Activated CD4-positive, alpha-beta T cell treated with anti-CD3 and anti-CD28 coated beads, Interleukin-2, amount 50 U/mL, for 1 hour (primary cell): ENCODE measurements at regions not wholly inside any gene's neighbourhood (a gene's known extent, or its start where the extent isn't known, plus 50 kb on each side); places are given as distances from the start of the nearest gene placed in this dataset.
"Not testable (repeated sequence)": the region's sequence is repeated elsewhere in the genome, so short reads cannot be mapped to it uniquely, and the experiment has no call there.

Experiments
- DNase-seq: peaks from one replicate; pipeline ENCODE4 v3.0.0-alpha.2; 2020

- DNase-seq, result no peak
Observed at GRCh38 chr7:145434811-145435210, 599.0 kb upstream of the TPK1 start.

- DNase-seq, result no peak
Observed at GRCh38 chr7:145431834-145432233, 596.0 kb upstream of the TPK1 start.

- not testable (repeated sequence) for DNase-seq
Observed at GRCh38 chr7:145418481-145418880, 582.6 kb upstream of the TPK1 start.

GRCh38 chr7:145411066-145411465, 575.2 kb upstream of the TPK1 start:
- DNase-seq, result no peak

GRCh38 chr7:145398758-145399157, 562.9 kb upstream of the TPK1 start:
- no peak for DNase-seq

- no peak for DNase-seq
Observed at GRCh38 chr7:145394126-145394525, 558.3 kb upstream of the TPK1 start.

GRCh38 chr7:145382762-145383161, 546.9 kb upstream of the TPK1 start:
- no peak for DNase-seq

GRCh38 chr7:145378197-145378596, 542.3 kb upstream of the TPK1 start:
- DNase-seq, result no peak

- DNase-seq, result no peak
Observed at GRCh38 chr7:145360511-145361100, 524.8 kb upstream of the TPK1 start.

GRCh38 chr7:145350334-145350733, 514.5 kb upstream of the TPK1 start:
- no peak for DNase-seq

GRCh38 chr7:145349452-145349851, 513.6 kb upstream of the TPK1 start:
- not testable (repeated sequence) for DNase-seq

GRCh38 chr7:145347271-145347670, 511.4 kb upstream of the TPK1 start:
- no peak for DNase-seq

GRCh38 chr7:145339319-145339718, 503.5 kb upstream of the TPK1 start:
- no peak for DNase-seq

- DNase-seq, result no peak
Observed at GRCh38 chr7:145331522-145331921, 495.7 kb upstream of the TPK1 start.

- DNase-seq, result no peak
Observed at GRCh38 chr7:145331076-145331475, 495.2 kb upstream of the TPK1 start.

- no peak for DNase-seq
Observed at GRCh38 chr7:145327646-145328045, 491.8 kb upstream of the TPK1 start.

- DNase-seq, result no peak
Observed at GRCh38 chr7:145324081-145324480, 488.2 kb upstream of the TPK1 start.

- DNase-seq, result no peak
Observed at GRCh38 chr7:145313551-145313950, 477.7 kb upstream of the TPK1 start.

GRCh38 chr7:145293754-145294153, 457.9 kb upstream of the TPK1 start:
- no peak for DNase-seq

- DNase-seq, result no peak
Observed at GRCh38 chr7:145293228-145293701, 457.4 kb upstream of the TPK1 start.

GRCh38 chr7:145289384-145289783, 453.5 kb upstream of the TPK1 start:
- DNase-seq, result no peak

- no peak for DNase-seq
Observed at GRCh38 chr7:145276118-145276517, 440.3 kb upstream of the TPK1 start.

GRCh38 chr7:145269418-145270161, 433.7 kb upstream of the TPK1 start:
- no peak for DNase-seq

- no peak for DNase-seq
Observed at GRCh38 chr7:145265180-145265579, 429.3 kb upstream of the TPK1 start.

GRCh38 chr7:145263886-145264285, 428.0 kb upstream of the TPK1 start:
- DNase-seq, result no peak
